NCI-H1436 treated with DMSO at 0.1 percent for 48 hours (cell line): ENCODE measurements at regions not wholly inside any gene's neighbourhood (a gene's known extent, or its start where the extent isn't known, plus 50 kb on each side); places are given as distances from the start of the nearest gene placed in this dataset.

Source experiments
- DNase-seq: peaks from one replicate; lab custom pipeline; 2025; lab: John Stamatoyannopoulos, UW

- no peak for DNase-seq
These were observed 176.2 kb upstream of the CNR1 start for GRCh38 chr6:88342336-88342735.

- DNase-seq = no peak
These were observed 173.6 kb upstream of the CNR1 start for GRCh38 chr6:88339761-88340160.

GRCh38 chr6:88321306-88321705 is 155.2 kb upstream of the CNR1 start:
- no peak for DNase-seq

- DNase-seq = no peak
These were observed 145.4 kb upstream of the CNR1 start for GRCh38 chr6:88311561-88311960.

GRCh38 chr6:88304520-88304919 is 138.4 kb upstream of the CNR1 start:
- no peak for DNase-seq

- no peak for DNase-seq
These were observed 136.7 kb upstream of the CNR1 start for GRCh38 chr6:88302769-88303225.

GRCh38 chr6:88301888-88302768 is 136.0 kb upstream of the CNR1 start:
- no peak for DNase-seq

GRCh38 chr6:88301256-88301655 is 135.1 kb upstream of the CNR1 start:
- no peak for DNase-seq

- DNase-seq = no peak
These were observed 132.1 kb upstream of the CNR1 start for GRCh38 chr6:88298066-88298845.

- no peak for DNase-seq
These were observed 130.5 kb upstream of the CNR1 start for GRCh38 chr6:88296694-88297093.

- DNase-seq = no peak
These were observed 129.5 kb upstream of the CNR1 start for GRCh38 chr6:88295663-88296062.

- DNase-seq = no peak
These were observed 128.6 kb upstream of the CNR1 start for GRCh38 chr6:88294702-88295101.

GRCh38 chr6:88290411-88290810 is 124.3 kb upstream of the CNR1 start:
- DNase-seq = no peak

- DNase-seq = no peak
These were observed 121.5 kb upstream of the CNR1 start for GRCh38 chr6:88287696-88288095.

- DNase-seq = no peak
These were observed 110.2 kb upstream of the CNR1 start for GRCh38 chr6:88276331-88276730.

GRCh38 chr6:88268508-88268907 is 102.4 kb upstream of the CNR1 start:
- no peak for DNase-seq

GRCh38 chr6:88266126-88266525 is 100.0 kb upstream of the CNR1 start:
- DNase-seq = no peak

GRCh38 chr6:88263591-88263990 is 97.4 kb upstream of the CNR1 start:
- DNase-seq = no peak

GRCh38 chr6:88262332-88262731 is 96.2 kb upstream of the CNR1 start:
- no peak for DNase-seq

- DNase-seq = no peak
These were observed 85.2 kb upstream of the CNR1 start for GRCh38 chr6:88251301-88251700.

- DNase-seq = no peak
These were observed 82.7 kb upstream of the CNR1 start for GRCh38 chr6:88248709-88249321.

GRCh38 chr6:88246654-88247053 is 80.5 kb upstream of the CNR1 start:
- no peak for DNase-seq

- no peak for DNase-seq
These were observed 78.6 kb upstream of the CNR1 start for GRCh38 chr6:88244721-88245120.
